ENCODE measurements at regions not wholly inside any gene's neighbourhood (a gene's known extent, or its start where the extent isn't known, plus 50 kb on each side); places are given as distances from the start of the nearest gene placed in this dataset.
"Not testable (repeated sequence)": the region's sequence is repeated elsewhere in the genome, so short reads cannot be mapped to it uniquely, and the experiment has no call there.

DNA sequence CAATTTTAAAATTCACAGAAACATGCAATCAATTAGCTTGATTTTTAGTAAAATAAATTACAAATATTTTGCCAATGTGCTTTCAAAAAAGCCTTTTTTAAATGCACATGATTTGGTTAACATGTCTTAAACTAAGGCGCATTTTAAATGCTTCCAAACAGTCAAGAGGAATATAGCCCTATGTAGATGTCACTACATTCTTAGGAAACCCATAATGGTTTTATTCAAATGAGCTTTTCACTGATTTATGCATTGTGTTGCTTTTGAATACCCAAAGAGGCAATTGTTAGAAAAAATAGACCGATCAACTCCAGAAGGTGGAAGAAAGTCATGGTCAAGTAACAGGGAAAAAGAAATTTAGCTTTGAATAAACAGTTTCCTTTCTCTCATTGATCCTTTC, 366.9 kb upstream of the PPP2R3A start:
- FAIRE-seq (no peak), DNase-seq (ENCODE audit: insufficient read length, low spot score) (no peak)
- TF ChIP-seq POLR2A (IDR thresholded peaks at IDR 0.05; ENCODE audit: low read depth, low read length) (no peak), POU2F2 (IDR thresholded peaks at IDR 0.05; ENCODE audit: low read depth, low read length) (no peak), TAF1 (IDR thresholded peaks at IDR 0.05; ENCODE audit: low read depth, low read length) (no peak), SPI1 (IDR thresholded peaks at IDR 0.05; ENCODE audit: low read depth, low read length) (no peak), PAX5 (IDR thresholded peaks at IDR 0.05; ENCODE audit: insufficient read depth, low read length, severe bottlenecking) (no peak), POLR2AphosphoS5 (IDR thresholded peaks at IDR 0.05; ENCODE audit: low read depth, low read length) (no peak)

DNA sequence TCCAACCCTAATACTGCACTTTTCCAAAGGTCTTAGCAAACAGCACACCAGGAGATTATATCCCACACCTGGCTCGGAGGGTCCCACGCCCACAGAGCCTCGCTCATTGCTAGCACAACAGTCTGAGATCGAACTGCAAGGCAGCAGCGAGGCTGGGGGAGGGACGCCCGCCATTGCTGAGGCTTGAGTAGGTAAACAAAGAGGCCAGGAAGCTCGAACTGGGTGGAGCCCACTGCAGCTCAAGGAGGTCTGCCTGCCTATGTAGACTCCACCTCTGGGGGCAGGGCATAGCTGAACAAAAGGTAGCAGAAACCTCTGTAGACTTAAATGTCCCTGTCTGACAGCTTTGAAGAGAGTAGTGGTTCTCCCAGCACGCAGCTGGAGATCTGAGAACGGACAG, 361.0 kb upstream of the PPP2R3A start:
- FAIRE-seq; DNase-seq (ENCODE audit: insufficient read length, low spot score): not testable (repeated sequence)

GRCh38 chr3:135618123-135618522, 347.4 kb upstream of the PPP2R3A start:
- DNase-seq (ENCODE audit: insufficient read length, low spot score): no peak
- no peak for TF ChIP-seq TAF1 (IDR thresholded peaks at IDR 0.05; ENCODE audit: low read depth, low read length)
- no peak for TF ChIP-seq POU2F2 (IDR thresholded peaks at IDR 0.05; ENCODE audit: low read depth, low read length)
- TF ChIP-seq POLR2A (IDR thresholded peaks at IDR 0.05; ENCODE audit: low read depth, low read length): no peak
- TF ChIP-seq PAX5 (IDR thresholded peaks at IDR 0.05; ENCODE audit: insufficient read depth, low read length, severe bottlenecking): no peak
- TF ChIP-seq SPI1 (IDR thresholded peaks at IDR 0.05; ENCODE audit: low read depth, low read length): no peak
- no peak for TF ChIP-seq POLR2AphosphoS5 (IDR thresholded peaks at IDR 0.05; ENCODE audit: low read depth, low read length)
- no peak for FAIRE-seq

DNA sequence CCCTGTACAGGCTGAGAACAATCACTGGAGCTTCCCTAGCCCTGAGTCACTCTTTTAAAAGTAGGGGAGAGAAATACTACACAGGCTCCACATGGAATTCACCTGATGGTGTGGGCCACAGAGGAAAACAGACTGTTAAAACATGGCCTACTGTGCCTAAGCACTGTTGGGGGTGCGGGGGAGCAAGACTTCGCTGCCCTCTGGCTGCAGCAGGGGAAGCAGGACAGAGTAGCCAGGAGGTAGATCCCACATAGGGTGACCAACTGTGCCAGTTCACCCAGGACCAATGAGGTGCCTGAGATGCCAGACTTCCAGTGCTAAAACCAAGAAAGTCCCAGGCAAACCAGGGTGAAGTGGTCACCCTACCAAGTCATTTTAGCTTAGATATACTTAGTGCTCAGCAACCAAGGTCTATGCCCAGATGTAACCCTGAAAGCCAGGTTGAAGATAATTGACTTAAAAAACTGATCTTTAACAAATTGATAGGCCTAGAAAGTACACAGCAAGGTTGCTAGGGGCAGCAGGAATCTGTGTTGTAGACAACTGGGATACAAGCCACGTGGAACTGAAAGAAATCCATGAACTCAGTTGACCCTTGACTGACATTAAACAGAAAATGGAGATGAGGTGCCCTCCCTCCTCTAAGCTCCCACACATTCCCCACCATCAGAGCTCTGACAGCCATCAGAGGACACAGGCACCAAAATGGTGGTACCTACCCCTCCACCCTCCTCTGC, 344.2 kb upstream of the PPP2R3A start:
- TF ChIP-seq POLR2AphosphoS5 (IDR thresholded peaks at IDR 0.05; ENCODE audit: low read depth, low read length): no peak
- TF ChIP-seq POLR2A (IDR thresholded peaks at IDR 0.05; ENCODE audit: low read depth, low read length): no peak
- TF ChIP-seq POU2F2 (IDR thresholded peaks at IDR 0.05; ENCODE audit: low read depth, low read length): no peak
- TF ChIP-seq PAX5 (IDR thresholded peaks at IDR 0.05; ENCODE audit: insufficient read depth, low read length, severe bottlenecking): no peak
- no peak for TF ChIP-seq TAF1 (IDR thresholded peaks at IDR 0.05; ENCODE audit: low read depth, low read length)
- no peak for TF ChIP-seq SPI1 (IDR thresholded peaks at IDR 0.05; ENCODE audit: low read depth, low read length)
- FAIRE-seq (no peak), DNase-seq (ENCODE audit: insufficient read length, low spot score) (no peak)

GRCh38 chr3:135622215-135622614, 343.3 kb upstream of the PPP2R3A start:
- FAIRE-seq (no peak), DNase-seq (ENCODE audit: insufficient read length, low spot score) (no peak)

DNA sequence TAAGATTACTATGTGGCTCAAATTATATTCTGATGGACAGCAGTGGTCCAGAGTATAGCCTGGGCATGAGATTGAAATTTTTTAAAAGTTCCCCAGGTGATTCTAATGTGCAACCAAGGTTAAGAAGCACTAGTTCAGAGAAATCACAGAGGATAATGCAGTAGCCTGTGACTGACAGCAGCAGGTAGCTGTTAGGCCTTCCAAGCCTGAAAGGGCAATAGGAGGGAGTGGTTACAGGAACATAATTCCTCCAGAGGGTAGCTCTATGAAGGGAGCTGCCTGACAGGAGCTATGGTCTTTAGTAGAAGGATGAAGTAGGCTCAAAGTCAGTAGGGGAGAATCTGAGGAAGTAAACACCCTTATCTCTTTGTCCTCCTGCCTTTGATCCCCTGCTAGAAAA, 342.9 kb upstream of the PPP2R3A start:
- no peak for TF ChIP-seq POLR2AphosphoS5 (IDR thresholded peaks at IDR 0.05; ENCODE audit: low read depth, low read length)
- no peak for TF ChIP-seq PAX5 (IDR thresholded peaks at IDR 0.05; ENCODE audit: insufficient read depth, low read length, severe bottlenecking)
- TF ChIP-seq SPI1 (IDR thresholded peaks at IDR 0.05; ENCODE audit: low read depth, low read length): no peak
- TF ChIP-seq TAF1 (IDR thresholded peaks at IDR 0.05; ENCODE audit: low read depth, low read length): no peak
- no peak for TF ChIP-seq POU2F2 (IDR thresholded peaks at IDR 0.05; ENCODE audit: low read depth, low read length)
- TF ChIP-seq POLR2A (IDR thresholded peaks at IDR 0.05; ENCODE audit: low read depth, low read length): no peak
- no peak for FAIRE-seq
- no peak for DNase-seq (ENCODE audit: insufficient read length, low spot score)

More at GRCh38 chr3:135622215-135622614, 343.3 kb upstream of the PPP2R3A start:
- TF ChIP-seq SPI1 (IDR thresholded peaks at IDR 0.05; ENCODE audit: low read depth, low read length): no peak
- no peak for TF ChIP-seq POU2F2 (IDR thresholded peaks at IDR 0.05; ENCODE audit: low read depth, low read length)
- no peak for TF ChIP-seq PAX5 (IDR thresholded peaks at IDR 0.05; ENCODE audit: insufficient read depth, low read length, severe bottlenecking)
- no peak for TF ChIP-seq POLR2AphosphoS5 (IDR thresholded peaks at IDR 0.05; ENCODE audit: low read depth, low read length)
- no peak for TF ChIP-seq TAF1 (IDR thresholded peaks at IDR 0.05; ENCODE audit: low read depth, low read length)

- DNase-seq (ENCODE audit: insufficient read length, low spot score) (no peak), FAIRE-seq (no peak)
- TF ChIP-seq PAX5 (IDR thresholded peaks at IDR 0.05; ENCODE audit: insufficient read depth, low read length, severe bottlenecking): no peak
- no peak for TF ChIP-seq SPI1 (IDR thresholded peaks at IDR 0.05; ENCODE audit: low read depth, low read length)
- TF ChIP-seq TAF1 (IDR thresholded peaks at IDR 0.05; ENCODE audit: low read depth, low read length): no peak
- no peak for TF ChIP-seq POU2F2 (IDR thresholded peaks at IDR 0.05; ENCODE audit: low read depth, low read length)
- no peak for TF ChIP-seq POLR2AphosphoS5 (IDR thresholded peaks at IDR 0.05; ENCODE audit: low read depth, low read length)
- TF ChIP-seq POLR2A (IDR thresholded peaks at IDR 0.05; ENCODE audit: low read depth, low read length): no peak
Observed at GRCh38 chr3:135623558-135623957, 342.0 kb upstream of the PPP2R3A start.

- DNase-seq (ENCODE audit: insufficient read length, low spot score): no peak
- no peak for FAIRE-seq
- no peak for TF ChIP-seq PAX5 (IDR thresholded peaks at IDR 0.05; ENCODE audit: insufficient read depth, low read length, severe bottlenecking)
- TF ChIP-seq POU2F2 (IDR thresholded peaks at IDR 0.05; ENCODE audit: low read depth, low read length): no peak
- no peak for TF ChIP-seq POLR2AphosphoS5 (IDR thresholded peaks at IDR 0.05; ENCODE audit: low read depth, low read length)
- no peak for TF ChIP-seq SPI1 (IDR thresholded peaks at IDR 0.05; ENCODE audit: low read depth, low read length)
- TF ChIP-seq TAF1 (IDR thresholded peaks at IDR 0.05; ENCODE audit: low read depth, low read length): no peak
- no peak for TF ChIP-seq POLR2A (IDR thresholded peaks at IDR 0.05; ENCODE audit: low read depth, low read length)
Observed at GRCh38 chr3:135627057-135627456, 338.5 kb upstream of the PPP2R3A start.

DNA sequence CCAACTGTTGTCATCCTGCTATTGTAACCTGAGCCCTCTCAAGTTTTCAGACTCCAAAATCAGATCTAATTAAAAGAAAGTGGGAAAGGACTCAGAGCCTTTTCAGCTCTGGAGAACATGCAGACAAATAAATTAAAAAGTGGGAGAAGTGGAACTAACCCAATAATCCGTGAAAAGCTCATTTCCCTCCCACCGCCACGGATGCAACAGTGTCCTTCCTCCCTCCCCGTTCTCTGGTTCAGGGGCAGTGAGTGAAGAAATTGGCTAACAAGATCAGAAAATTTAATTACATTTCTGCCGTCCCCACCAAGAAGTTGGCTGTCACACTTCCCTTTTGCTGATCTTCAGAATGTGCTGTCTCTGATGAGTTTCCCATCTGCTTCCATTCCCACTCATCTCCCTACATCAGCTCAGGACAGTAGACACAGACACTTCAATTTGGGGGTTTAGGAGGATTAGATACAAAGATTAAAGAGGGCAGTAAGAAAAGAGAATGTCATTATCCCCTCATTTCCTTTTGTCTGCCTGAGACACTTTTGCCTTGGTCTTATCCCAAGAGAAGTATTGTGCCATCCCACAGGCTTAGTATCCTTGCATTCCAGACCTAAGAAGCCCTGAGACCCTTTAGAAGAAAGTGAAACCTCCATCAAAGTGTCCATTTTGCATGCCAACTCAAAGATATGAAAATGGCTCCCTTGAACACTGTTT, 335.7 kb upstream of the PPP2R3A start:
- TF ChIP-seq PAX5 (IDR thresholded peaks at IDR 0.05; ENCODE audit: insufficient read depth, low read length, severe bottlenecking) (no peak), POU2F2 (IDR thresholded peaks at IDR 0.05; ENCODE audit: low read depth, low read length) (no peak), POLR2AphosphoS5 (IDR thresholded peaks at IDR 0.05; ENCODE audit: low read depth, low read length) (no peak), TAF1 (IDR thresholded peaks at IDR 0.05; ENCODE audit: low read depth, low read length) (no peak), POLR2A (IDR thresholded peaks at IDR 0.05; ENCODE audit: low read depth, low read length) (no peak)
- no peak for FAIRE-seq
- no peak for DNase-seq (ENCODE audit: insufficient read length, low spot score)

All from GM12891 (cell line).